Ramos (cell line): ENCODE measurements at regions not wholly inside any gene's neighbourhood (a gene's known extent, or its start where the extent isn't known, plus 50 kb on each side); places are given as distances from the start of the nearest gene placed in this dataset.

Experiments used
- in situ Hi-C: fragments of 300-500 bp; cut with MboI; formaldehyde crosslinking; loops from one replicate; pipeline ENCODE4 v1.14.3; 2022; ENCODE audit warnings: low sequenced_read_pairs; ENCODE audit not compliant: unreplicated experiment

GRCh38 chr16:64426131-64426666, 695.7 kb downstream of the CDH11 start:
- in situ Hi-C loops: no loop called here

- in situ Hi-C loops: no loop called here
Measured at GRCh38 chr16:64425381-64425780, 696.5 kb downstream of the CDH11 start.

- in situ Hi-C loops: no loop called here
Measured at GRCh38 chr16:64422259-64422658, 699.6 kb downstream of the CDH11 start.

GRCh38 chr16:64421515-64421914, 700.3 kb downstream of the CDH11 start:
- in situ Hi-C loops: no loop called here

- in situ Hi-C loops: no loop called here
Measured at GRCh38 chr16:64419832-64420231, 702.0 kb downstream of the CDH11 start.

- in situ Hi-C loops: no loop called here
Measured at GRCh38 chr16:64417711-64418227, 704.1 kb downstream of the CDH11 start.

GRCh38 chr16:64416216-64417005, 705.5 kb downstream of the CDH11 start:
- in situ Hi-C loops: no loop called here

- in situ Hi-C loops: no loop called here
Measured at GRCh38 chr16:64412578-64413280, 709.1 kb downstream of the CDH11 start.

- in situ Hi-C loops: no loop called here
Measured at GRCh38 chr16:64410306-64410705, 711.6 kb downstream of the CDH11 start.

- in situ Hi-C loops: no loop called here
Measured at GRCh38 chr16:64409783-64410210, 712.1 kb downstream of the CDH11 start.

GRCh38 chr16:64408699-64409098, 713.2 kb downstream of the CDH11 start:
- in situ Hi-C loops: no loop called here

- in situ Hi-C loops: no loop called here
Measured at GRCh38 chr16:64406770-64407181, 715.1 kb downstream of the CDH11 start.

- in situ Hi-C loops: no loop called here
Measured at GRCh38 chr16:64403352-64403751, 718.5 kb downstream of the CDH11 start.

- in situ Hi-C loops: no loop called here
Measured at GRCh38 chr16:64398793-64399192, 723.1 kb downstream of the CDH11 start.

- in situ Hi-C loops: no loop called here
Measured at GRCh38 chr16:64397945-64398508, 723.8 kb downstream of the CDH11 start.

- in situ Hi-C loops: no loop called here
Measured at GRCh38 chr16:64397042-64397441, 724.8 kb downstream of the CDH11 start.

GRCh38 chr16:64394061-64394460, 727.8 kb downstream of the CDH11 start:
- in situ Hi-C loops: no loop called here

GRCh38 chr16:64392456-64392855, 729.4 kb downstream of the CDH11 start:
- in situ Hi-C loops: no loop called here

- in situ Hi-C loops: no loop called here
Measured at GRCh38 chr16:64391063-64391600, 730.7 kb downstream of the CDH11 start.

- in situ Hi-C loops: no loop called here
Measured at GRCh38 chr16:64390102-64390501, 731.8 kb downstream of the CDH11 start.

- in situ Hi-C loops: no loop called here
Measured at GRCh38 chr16:64384636-64385035, 737.2 kb downstream of the CDH11 start.
